Activated CD8-positive, alpha-beta memory T cell treated with anti-CD3 and anti-CD28 coated beads for 48 hours (primary cell): ENCODE measurements at regions not wholly inside any gene's neighbourhood (a gene's known extent, or its start where the extent isn't known, plus 50 kb on each side); places are given as distances from the start of the nearest gene placed in this dataset.

Experiments used
- DNase-seq, 3 experiments: peaks; one replicate each; pipeline ENCODE4 v3.0.0-alpha.2; 2020; ENCODE audit warnings: low read depth in 2 of 3, low spot score in 2 of 3

- no peak for DNase-seq
Observed at GRCh38 chr12:97267594-97268202, 194.9 kb upstream of the RMST start.

DNA sequence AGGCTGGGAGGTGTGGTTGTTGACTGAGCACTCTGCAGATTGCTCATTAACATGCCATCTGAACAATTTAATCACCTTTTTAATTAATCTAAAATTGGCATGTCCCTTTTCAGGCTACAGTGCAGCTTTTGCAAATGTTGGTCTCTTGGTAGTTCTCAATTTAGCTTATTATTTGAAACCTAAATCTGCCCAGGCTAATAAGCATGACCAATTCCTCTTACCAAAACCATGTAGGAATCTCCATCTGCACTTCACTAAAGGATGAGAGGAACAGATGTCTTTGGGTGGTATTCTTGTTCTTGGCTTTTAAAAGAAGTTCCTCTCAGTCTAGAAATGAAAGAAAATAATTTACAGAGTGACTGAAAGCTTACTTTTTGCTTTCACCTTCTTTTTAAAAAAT is 190.1 kb upstream of the RMST start:
- DNase-seq = no peak

DNA sequence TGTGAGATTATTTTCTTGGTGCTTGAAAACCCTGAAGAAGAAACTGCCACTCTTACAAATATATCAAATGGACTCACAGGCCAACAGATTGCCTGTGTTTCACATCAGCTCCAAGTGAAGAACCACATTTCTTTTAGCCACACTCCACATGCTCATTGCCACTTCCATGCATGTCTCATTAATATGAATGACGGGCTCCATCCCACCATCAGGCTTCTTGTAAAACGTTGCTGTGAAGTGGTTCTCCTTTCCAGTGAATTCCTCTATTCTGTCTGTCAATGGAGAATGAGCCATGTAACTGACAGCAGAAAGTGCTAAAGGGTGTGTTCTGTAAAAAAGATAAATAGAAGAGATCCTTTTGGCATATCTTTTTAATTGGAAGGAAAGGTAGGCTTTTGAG is 188.2 kb upstream of the RMST start:
- no peak for DNase-seq

- DNase-seq = no peak
Observed at GRCh38 chr12:97275256-97275655, 187.3 kb upstream of the RMST start.

DNA sequence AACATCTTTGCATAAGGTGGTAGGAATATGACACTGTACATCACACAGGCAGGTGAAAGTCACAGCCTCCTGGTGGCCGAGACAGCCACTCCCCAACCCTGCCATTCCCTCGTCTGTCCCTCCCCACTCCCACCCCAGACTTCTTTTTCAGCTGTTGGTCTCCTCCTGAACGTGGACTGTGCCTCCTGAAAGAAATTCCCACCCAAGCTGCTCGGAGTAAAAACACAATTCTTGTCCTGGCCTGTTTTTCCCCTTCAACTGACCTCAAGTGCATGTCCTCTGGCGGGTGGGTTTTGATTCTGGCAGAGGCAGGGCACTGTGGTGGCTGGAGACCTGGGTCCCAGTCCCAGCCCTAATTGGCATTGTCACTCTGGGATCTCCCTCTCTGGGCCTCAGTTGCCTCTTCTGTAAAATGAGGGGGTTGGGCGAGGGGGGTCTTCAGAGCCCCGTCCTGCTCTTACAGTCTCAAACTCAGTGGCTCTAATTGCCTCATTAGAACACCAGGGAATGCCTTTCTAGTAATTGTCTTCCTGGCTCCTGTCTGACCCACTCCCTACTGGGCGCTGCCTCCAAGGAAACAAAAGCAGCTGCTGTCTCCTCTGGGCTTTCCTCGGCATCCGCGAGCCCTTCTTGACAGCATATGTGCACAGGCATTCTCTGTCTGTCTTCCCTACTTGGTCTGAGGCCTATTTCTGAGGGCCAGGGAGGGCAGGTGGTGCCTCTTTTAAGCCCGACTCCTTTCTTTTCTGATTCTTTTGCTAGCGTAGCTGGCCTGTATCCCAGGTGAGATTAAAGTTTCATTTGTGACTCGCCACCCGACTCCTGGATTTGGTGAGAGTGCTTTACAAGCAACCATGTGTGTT is 186.6 kb upstream of the RMST start:
- DNase-seq = no peak

DNA sequence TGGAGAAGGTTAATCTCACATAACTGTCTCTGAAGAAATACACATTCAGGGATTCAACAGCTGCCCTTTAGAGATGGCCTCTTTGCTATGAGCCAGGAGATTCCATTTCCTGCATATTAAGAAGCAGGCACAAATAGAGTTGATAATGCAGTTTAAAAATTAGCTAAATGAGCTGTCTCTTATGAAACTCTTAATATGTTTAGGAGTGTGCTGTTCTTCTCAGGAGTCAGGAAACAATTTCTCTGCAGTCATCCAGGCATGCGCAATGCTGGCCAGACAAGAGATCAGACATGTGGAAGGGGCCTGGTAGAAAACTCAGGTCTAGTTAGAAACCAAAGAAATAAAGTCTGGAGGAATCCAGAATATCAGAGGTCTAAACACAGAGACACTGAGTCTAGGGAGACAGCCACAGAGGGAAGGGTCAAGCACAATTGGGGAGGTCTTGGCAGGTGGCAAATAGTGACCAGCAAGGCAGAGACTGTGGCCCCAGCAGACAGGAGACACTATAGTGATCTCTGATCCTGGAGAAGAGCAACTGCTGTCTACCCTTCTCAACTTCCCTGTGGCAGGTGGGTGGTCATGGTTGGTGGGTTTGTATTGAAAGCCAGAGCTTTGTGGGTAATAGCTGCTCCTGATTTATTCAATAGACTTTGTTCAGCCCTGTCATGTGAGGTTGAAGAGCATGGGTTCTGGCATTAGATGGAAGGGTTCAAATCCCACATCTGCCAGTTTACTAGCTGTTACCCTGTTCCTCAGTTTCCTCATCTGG is 185.8 kb upstream of the RMST start:
- no peak for DNase-seq

DNA sequence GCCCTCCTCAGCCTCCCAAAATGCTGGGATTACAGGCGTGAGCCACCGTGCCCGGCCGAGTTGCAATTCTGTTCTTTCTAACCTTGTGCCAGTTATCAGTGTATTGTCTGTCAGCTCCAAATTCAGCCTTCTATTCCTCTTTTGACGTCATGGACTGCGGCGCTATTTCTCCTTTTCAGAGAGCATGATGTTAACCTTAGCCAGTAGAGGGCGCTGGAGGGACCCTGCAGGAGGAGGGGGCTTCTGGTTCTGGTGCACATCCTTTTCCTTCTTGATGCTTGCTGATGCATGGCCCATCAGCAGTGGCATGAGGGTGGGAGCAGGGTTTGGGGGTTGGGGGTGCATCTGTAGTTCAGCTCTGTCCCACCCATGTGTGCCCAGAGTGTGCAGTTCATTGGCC is 179.3 kb upstream of the RMST start:
- no peak for DNase-seq

DNA sequence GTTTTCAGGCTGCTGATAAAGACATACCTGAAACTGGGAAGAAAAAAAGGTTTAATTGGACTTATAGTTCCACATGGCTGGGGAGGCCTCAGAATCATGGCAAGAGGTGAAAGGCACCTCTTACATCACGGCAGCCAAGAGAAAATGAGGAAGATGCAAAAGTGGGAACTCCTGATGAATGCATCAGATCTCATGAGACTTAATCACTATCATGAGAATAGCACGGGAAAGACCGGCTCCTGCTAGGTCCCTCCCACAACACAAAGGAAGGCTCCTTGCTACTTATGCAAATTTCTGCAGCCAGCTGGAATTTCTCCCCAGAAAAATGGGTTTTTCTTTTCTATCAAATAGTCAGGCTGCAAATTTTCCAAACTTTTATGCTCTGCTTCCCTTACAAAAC is 174.1 kb upstream of the RMST start:
- no peak for DNase-seq

GRCh38 chr12:97292588-97292987 is 170.0 kb upstream of the RMST start:
- DNase-seq = no peak

- DNase-seq = no peak
Observed at GRCh38 chr12:97293541-97293940, 169.1 kb upstream of the RMST start.

- no peak for DNase-seq
Observed at GRCh38 chr12:97299847-97300246, 162.8 kb upstream of the RMST start.

GRCh38 chr12:97300431-97300830 is 162.2 kb upstream of the RMST start:
- DNase-seq = no peak

- DNase-seq = no peak
Observed at GRCh38 chr12:97300891-97301290, 161.7 kb upstream of the RMST start.

GRCh38 chr12:97301576-97301975 is 161.0 kb upstream of the RMST start:
- no peak for DNase-seq

- no peak for DNase-seq
Observed at GRCh38 chr12:97305651-97306050, 157.0 kb upstream of the RMST start.

DNA sequence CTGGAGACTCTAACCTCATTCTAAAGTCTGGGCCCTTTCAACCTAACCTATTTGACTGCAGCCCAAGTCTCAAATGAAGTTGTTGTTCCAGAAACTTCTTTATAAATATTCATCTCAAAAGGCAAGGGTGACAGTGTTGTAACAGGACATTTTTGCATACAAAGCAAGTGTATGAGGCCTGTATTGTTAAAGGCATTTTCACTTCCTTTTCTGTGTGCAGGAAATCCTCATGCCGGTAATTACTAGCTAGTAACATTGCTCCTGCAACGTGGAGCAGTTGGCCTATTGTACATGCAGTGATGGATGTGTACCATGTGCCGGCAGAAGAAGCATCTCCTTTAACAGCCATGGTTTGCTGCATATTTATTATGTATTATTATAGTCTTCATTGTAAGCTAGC is 156.5 kb upstream of the RMST start:
- DNase-seq = no peak

DNA sequence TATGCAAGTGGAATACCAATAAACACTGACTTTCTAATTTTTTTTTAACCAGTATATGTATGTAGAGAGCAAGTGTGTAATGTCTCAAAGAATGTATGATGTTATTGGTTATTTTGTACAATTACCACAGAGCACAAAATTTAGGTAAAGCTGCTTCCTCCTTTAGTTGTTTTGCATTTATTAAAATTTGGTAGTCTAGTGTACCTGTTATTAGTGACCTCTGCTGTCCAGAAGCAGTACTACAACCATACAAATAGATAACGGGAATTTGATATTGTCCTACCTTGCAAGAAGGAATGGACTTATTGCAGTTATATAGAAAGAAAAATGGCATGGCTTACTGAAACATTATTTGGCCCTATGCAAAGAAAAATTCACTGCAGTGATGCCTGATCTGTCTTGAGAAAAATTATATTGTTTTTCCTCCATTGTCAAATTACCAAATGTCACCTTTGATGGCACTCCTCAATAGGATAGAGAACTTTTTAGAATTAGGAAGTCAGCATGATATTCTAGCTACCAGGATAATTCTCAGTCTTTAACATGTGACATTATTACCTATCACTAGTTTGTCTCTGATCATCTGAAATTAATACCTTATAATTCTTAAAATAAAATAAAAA is 153.9 kb upstream of the RMST start:
- no peak for DNase-seq

DNA sequence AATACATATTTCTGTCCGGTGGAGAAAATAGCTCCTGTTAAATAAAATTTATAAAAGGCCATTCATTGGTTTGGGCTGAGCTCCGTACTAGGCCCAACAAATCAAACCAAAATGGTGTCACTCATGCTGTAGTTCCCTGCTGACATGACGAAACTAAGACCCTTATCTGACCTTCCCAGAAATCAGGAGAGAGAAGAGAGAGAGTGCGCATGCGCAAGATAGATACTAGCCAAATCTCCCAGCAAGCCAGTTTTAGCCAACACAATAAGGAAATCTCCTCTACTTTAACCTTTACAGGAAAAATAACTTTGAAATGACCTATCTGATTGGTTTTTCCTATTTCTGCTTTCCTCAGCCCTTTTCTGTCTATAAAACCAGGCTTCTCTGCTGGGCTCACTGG is 152.7 kb upstream of the RMST start:
- DNase-seq = no peak

DNA sequence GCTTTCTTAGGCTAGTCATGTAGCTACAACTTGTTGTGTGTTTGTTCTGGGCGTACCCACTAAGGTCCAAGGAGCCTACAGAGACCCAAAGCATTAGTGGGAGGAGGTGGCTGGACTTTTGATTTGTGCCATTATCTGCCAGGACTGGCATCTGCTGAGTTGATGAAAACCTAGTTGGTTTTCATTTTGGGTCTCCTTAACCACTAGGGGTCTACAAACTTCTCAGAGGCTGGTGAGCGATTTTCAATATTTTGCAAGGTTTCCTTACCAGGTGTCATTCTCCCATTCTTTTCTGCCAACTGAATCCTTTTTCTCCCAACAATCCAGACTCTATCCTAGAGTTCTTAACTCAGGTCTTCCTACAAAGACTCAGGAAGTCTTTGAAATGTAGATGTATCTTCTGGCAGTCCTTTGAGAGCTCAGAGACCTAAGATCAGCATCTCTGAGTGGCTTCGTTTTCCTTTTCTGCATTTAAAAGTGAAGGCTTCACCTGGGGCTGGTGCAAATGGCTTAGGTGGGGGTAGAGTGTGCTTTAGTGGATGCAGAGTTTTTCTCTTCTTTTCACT is 150.0 kb upstream of the RMST start:
- no peak for DNase-seq

DNA sequence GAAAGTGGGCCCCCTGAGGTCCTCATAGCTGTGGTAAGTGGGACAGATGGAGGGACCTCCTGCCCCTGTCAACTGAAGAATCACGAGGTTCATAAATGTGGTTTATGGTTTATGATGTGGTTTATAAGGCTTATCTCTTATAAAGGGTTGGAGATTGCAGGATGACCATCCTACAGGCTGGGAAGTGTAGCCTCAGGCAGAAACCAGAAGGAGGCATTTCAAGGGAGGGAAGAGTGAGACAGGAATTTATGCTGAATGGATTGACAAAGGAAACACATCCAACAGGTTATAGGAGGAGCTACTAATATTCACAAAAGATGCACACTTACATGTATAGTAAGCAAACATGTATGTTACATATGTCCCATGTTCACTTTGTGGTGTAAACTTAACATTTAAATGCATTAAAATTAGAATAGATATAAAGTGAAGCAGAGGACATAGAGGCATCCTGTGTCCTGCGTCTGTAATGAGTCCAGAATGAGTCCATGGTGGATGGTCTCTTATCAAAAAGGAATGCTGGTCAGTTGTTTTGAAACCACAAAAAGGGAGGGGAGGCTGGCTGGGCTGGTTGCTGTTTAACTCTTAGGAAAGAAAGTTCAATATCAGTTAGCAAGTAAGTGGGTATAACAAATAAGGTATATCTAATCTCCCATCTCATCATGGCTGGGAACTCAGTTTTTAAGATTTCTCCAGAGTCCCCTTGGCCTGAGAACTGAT is 149.0 kb upstream of the RMST start:
- DNase-seq = no peak

DNA sequence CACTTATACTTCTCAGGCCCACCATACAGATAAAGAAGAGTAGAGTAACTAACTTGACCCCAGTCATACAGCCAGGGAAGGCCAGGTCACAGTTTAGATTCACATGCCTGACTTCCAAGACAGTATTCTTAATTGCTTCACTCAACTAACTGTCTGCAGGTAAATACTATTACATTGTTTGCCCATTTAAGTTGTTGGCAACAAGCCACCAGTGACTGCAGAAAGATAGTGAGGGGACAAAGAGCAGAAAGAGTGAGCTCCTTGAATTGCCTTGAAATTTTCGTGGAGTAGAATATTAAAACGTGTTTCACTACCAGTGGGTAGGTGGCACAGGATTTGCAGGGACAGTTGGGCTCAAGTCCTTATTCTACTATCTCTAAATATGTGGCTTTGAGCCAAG is 146.3 kb upstream of the RMST start:
- DNase-seq = no peak
